ENCODE measurements at regions not wholly inside any gene's neighbourhood (a gene's known extent, or its start where the extent isn't known, plus 50 kb on each side); places are given as distances from the start of the nearest gene placed in this dataset.

- Mint-ChIP-seq H3K4me3 (no peak overlapping the region), H3K36me3 (ENCODE audit: low read depth) (no peaks in the 10 kb centered on the region), H3K9me3 (no peaks in the 10 kb centered on the region), H3K4me1 (ENCODE audit: low read depth) (peaks cover 5% of the 10 kb centered on the region), H3K27me3 (no peaks in the 10 kb centered on the region), H3K27ac (no peak overlapping the region)
- intact Hi-C loops (cut with micrococcal nuclease) = no loop called here
Measured at GRCh38 chr5:112014783-112015395, 257.9 kb upstream of the NREP start.

- Mint-ChIP-seq H3K27me3 (no peaks in the 10 kb centered on the region), H3K4me3 (no peak overlapping the region), H3K36me3 (ENCODE audit: low read depth) (no peaks in the 10 kb centered on the region), H3K9me3 (no peaks in the 10 kb centered on the region), H3K4me1 (ENCODE audit: low read depth) (peaks cover 5% of the 10 kb centered on the region), H3K27ac (no peak overlapping the region)
- intact Hi-C loops (cut with micrococcal nuclease) = no loop called here
Measured at GRCh38 chr5:112013660-112014059, 256.7 kb upstream of the NREP start.

- H3K9me3 Mint-ChIP-seq = no peaks in the 10 kb centered on the region
- H3K4me3 Mint-ChIP-seq = no peak overlapping the region
- H3K27ac Mint-ChIP-seq = no peak overlapping the region
- H3K4me1 Mint-ChIP-seq (ENCODE audit: low read depth) = peaks cover 5% of the 10 kb centered on the region
- intact Hi-C loops (cut with micrococcal nuclease) = no loop called here
- no peaks in the 10 kb centered on the region for H3K27me3 Mint-ChIP-seq
- H3K36me3 Mint-ChIP-seq (ENCODE audit: low read depth) = no peaks in the 10 kb centered on the region
Measured at GRCh38 chr5:112012104-112012503, 255.1 kb upstream of the NREP start.

- peaks cover 8% of the 10 kb centered on the region for H3K4me1 Mint-ChIP-seq (ENCODE audit: low read depth)
- no peak overlapping the region for H3K4me3 Mint-ChIP-seq
- no peaks in the 10 kb centered on the region for H3K27me3 Mint-ChIP-seq
- no peak overlapping the region for H3K27ac Mint-ChIP-seq
- intact Hi-C loops (cut with micrococcal nuclease) = no loop called here
- H3K9me3 Mint-ChIP-seq = no peaks in the 10 kb centered on the region
- H3K36me3 Mint-ChIP-seq (ENCODE audit: low read depth) = no peaks in the 10 kb centered on the region
Measured at GRCh38 chr5:112010475-112010874, 253.5 kb upstream of the NREP start.

GRCh38 chr5:112006721-112007120 lies 249.7 kb upstream of the NREP start:
- Mint-ChIP-seq H3K27me3 (no peaks in the 10 kb centered on the region), H3K36me3 (ENCODE audit: low read depth) (no peaks in the 10 kb centered on the region), H3K27ac (no peak overlapping the region), H3K4me3 (no peak overlapping the region), H3K9me3 (no peaks in the 10 kb centered on the region), H3K4me1 (ENCODE audit: low read depth) (peaks cover 15% of the 10 kb centered on the region)
- intact Hi-C loops (cut with micrococcal nuclease) = no loop called here

- no peaks in the 10 kb centered on the region for H3K36me3 Mint-ChIP-seq (ENCODE audit: low read depth)
- H3K4me1 Mint-ChIP-seq (ENCODE audit: low read depth) = peaks cover 14% of the 10 kb centered on the region
- intact Hi-C loops (cut with micrococcal nuclease) = no loop called here
- no peak overlapping the region for H3K4me3 Mint-ChIP-seq
- H3K9me3 Mint-ChIP-seq = no peaks in the 10 kb centered on the region
- no peak overlapping the region for H3K27ac Mint-ChIP-seq
- no peaks in the 10 kb centered on the region for H3K27me3 Mint-ChIP-seq
Measured at GRCh38 chr5:112005623-112005930, 248.6 kb upstream of the NREP start.

GRCh38 chr5:112004867-112005622 lies 248.1 kb upstream of the NREP start:
- Mint-ChIP-seq H3K36me3 (ENCODE audit: low read depth) (no peaks in the 10 kb centered on the region), H3K9me3 (no peaks in the 10 kb centered on the region), H3K27me3 (no peaks in the 10 kb centered on the region), H3K4me1 (ENCODE audit: low read depth) (peaks cover 10% of the 10 kb centered on the region), H3K27ac (no peak overlapping the region), H3K4me3 (no peak overlapping the region)
- intact Hi-C loops (cut with micrococcal nuclease) = no loop called here

- Mint-ChIP-seq H3K27ac (no peak overlapping the region), H3K36me3 (ENCODE audit: low read depth) (no peaks in the 10 kb centered on the region), H3K27me3 (no peaks in the 10 kb centered on the region), H3K4me1 (ENCODE audit: low read depth) (peaks cover 10% of the 10 kb centered on the region), H3K4me3 (no peak overlapping the region), H3K9me3 (no peaks in the 10 kb centered on the region)
- intact Hi-C loops (cut with micrococcal nuclease) = no loop called here
Measured at GRCh38 chr5:112002376-112002775, 245.4 kb upstream of the NREP start.

GRCh38 chr5:111999286-111999685 lies 242.3 kb upstream of the NREP start:
- Mint-ChIP-seq H3K36me3 (ENCODE audit: low read depth) (no peaks in the 10 kb centered on the region), H3K27me3 (peaks cover under 1% of the 10 kb centered on the region), H3K9me3 (no peaks in the 10 kb centered on the region), H3K27ac (no peak overlapping the region), H3K4me3 (no peak overlapping the region), H3K4me1 (ENCODE audit: low read depth) (no peaks in the 10 kb centered on the region)
- intact Hi-C loops (cut with micrococcal nuclease) = no loop called here

- Mint-ChIP-seq H3K4me1 (ENCODE audit: low read depth) (no peaks in the 10 kb centered on the region), H3K4me3 (no peak overlapping the region), H3K27me3 (peaks cover 2% of the 10 kb centered on the region), H3K36me3 (ENCODE audit: low read depth) (no peaks in the 10 kb centered on the region), H3K9me3 (no peaks in the 10 kb centered on the region), H3K27ac (no peak overlapping the region)
- intact Hi-C loops (cut with micrococcal nuclease) = no loop called here
Measured at GRCh38 chr5:111998871-111999270, 241.9 kb upstream of the NREP start.

- intact Hi-C loops (cut with micrococcal nuclease) = no loop called here
- no peaks in the 10 kb centered on the region for H3K9me3 Mint-ChIP-seq
- no peaks in the 10 kb centered on the region for H3K4me1 Mint-ChIP-seq (ENCODE audit: low read depth)
- H3K36me3 Mint-ChIP-seq (ENCODE audit: low read depth) = no peaks in the 10 kb centered on the region
- H3K4me3 Mint-ChIP-seq = no peak overlapping the region
- no peak overlapping the region for H3K27ac Mint-ChIP-seq
- H3K27me3 Mint-ChIP-seq = peaks cover 2% of the 10 kb centered on the region
Measured at GRCh38 chr5:111997711-111998110, 240.7 kb upstream of the NREP start.

- no peaks in the 10 kb centered on the region for H3K4me1 Mint-ChIP-seq (ENCODE audit: low read depth)
- no peaks in the 10 kb centered on the region for H3K9me3 Mint-ChIP-seq
- H3K27me3 Mint-ChIP-seq = peaks cover 2% of the 10 kb centered on the region
- no peak overlapping the region for H3K4me3 Mint-ChIP-seq
- no peaks in the 10 kb centered on the region for H3K36me3 Mint-ChIP-seq (ENCODE audit: low read depth)
- intact Hi-C loops (cut with micrococcal nuclease) = no loop called here
- no peak overlapping the region for H3K27ac Mint-ChIP-seq
Measured at GRCh38 chr5:111997308-111997707, 240.3 kb upstream of the NREP start.

GRCh38 chr5:111996574-111996973 lies 239.6 kb upstream of the NREP start:
- intact Hi-C loops (cut with micrococcal nuclease) = no loop called here
- Mint-ChIP-seq H3K27ac (no peak overlapping the region), H3K9me3 (peaks cover 4% of the 10 kb centered on the region), H3K27me3 (peaks cover 2% of the 10 kb centered on the region), H3K4me1 (ENCODE audit: low read depth) (no peaks in the 10 kb centered on the region), H3K36me3 (ENCODE audit: low read depth) (no peaks in the 10 kb centered on the region), H3K4me3 (no peak overlapping the region)

GRCh38 chr5:111995701-111996100 lies 238.7 kb upstream of the NREP start:
- Mint-ChIP-seq H3K4me1 (ENCODE audit: low read depth) (no peaks in the 10 kb centered on the region), H3K9me3 (peaks cover 6% of the 10 kb centered on the region), H3K4me3 (no peak overlapping the region), H3K27me3 (peaks cover 2% of the 10 kb centered on the region), H3K27ac (no peak overlapping the region), H3K36me3 (ENCODE audit: low read depth) (no peaks in the 10 kb centered on the region)
- intact Hi-C loops (cut with micrococcal nuclease) = no loop called here

- Mint-ChIP-seq H3K9me3 (peaks cover 15% of the 10 kb centered on the region), H3K27ac (no peak overlapping the region), H3K4me3 (no peak overlapping the region), H3K27me3 (peaks cover 2% of the 10 kb centered on the region), H3K36me3 (ENCODE audit: low read depth) (no peaks in the 10 kb centered on the region), H3K4me1 (ENCODE audit: low read depth) (no peaks in the 10 kb centered on the region)
- intact Hi-C loops (cut with micrococcal nuclease) = no loop called here
Measured at GRCh38 chr5:111993242-111993641, 236.2 kb upstream of the NREP start.

Measured in dendritic cell treated with granulocyte-macrophage colony-stimulating factor and Interleukin-4, amounts not matched to agents 40 ng/mL and 50 ng/mL, for 4 days (primary cell).